Stimulated activated CD4-positive, alpha-beta T cell treated with anti-CD3 and anti-CD28 coated beads, Interleukin-1b, Interleukin-23, amount 100 ng/mL, for 24 hours (primary cell): ENCODE measurements at regions not wholly inside any gene's neighbourhood (a gene's known extent, or its start where the extent isn't known, plus 50 kb on each side); places are given as distances from the start of the nearest gene placed in this dataset.

Experiments
- DNase-seq, 4 experiments: peaks; one replicate each; pipeline ENCODE4 v3.0.0-alpha.2; 2020; ENCODE audit warnings: low read depth in 4 of 4, low spot score in 1 of 4

DNA sequence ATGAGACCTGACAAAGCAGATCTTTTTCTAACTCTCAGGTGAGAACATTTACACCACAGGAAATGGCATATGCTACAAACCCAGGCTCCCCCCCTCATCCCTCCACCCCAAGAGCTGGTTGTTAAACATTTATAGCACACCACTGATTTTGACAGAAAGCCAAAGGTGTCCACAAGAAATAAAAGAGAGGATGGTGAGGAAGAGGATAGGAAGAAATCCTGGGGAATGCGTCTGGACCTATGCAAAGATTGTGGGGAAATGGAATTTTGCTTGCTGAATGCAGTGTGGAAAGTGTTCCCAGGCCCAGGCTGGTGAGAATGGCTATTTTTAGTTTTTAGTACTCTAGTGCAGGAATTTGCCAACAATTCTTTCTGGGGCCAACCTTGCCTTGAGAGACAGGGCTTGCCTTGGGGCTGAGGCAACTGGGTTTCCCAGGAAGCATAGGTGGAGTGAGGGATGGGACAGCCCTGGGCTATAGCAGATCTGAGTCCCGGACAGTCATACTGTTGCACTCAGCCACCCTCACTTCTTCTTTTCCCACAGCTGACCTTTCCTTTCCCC, 163.9 kb downstream of the ADAMTS15 start:
- DNase-seq = no peak

DNA sequence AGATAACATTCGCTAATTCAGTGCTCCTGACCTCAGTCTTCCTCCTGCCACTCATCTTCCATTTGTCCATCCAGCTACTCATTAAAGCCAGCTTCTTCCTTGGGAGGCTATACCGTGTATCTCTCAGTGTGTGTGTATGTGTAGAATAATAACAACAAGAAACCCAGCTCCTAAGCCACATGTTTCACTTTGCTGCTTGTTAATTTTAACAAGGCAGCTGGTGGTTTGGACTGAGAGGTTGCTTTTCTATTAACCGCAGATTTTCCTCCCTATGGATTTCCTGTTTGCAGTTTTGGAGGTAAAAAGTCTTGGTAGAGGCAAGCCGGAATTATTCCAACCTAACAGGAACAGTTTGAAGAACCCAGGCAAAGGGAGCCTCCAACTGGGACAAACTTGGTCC, 165.0 kb downstream of the ADAMTS15 start:
- DNase-seq = no peak

DNA sequence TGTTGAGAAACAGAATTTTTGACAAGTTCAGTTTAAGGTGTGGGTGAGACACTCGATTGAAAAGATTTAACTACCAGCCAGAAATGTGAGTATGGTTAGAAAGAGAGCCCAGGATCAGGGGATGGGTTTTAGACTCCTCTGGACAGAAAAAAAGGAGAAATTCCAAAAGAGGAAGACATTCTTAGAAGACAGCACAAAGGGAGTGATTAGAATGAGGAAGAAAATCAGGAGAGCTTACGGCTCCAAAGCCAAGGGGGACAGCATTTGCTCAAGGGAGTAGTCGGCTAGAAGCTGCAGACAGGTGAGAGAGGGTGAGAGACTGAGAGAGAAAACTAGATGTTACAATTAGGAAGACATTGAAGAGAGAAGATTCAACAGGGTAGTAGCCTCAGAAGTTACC, 166.1 kb downstream of the ADAMTS15 start:
- no peak for DNase-seq

DNA sequence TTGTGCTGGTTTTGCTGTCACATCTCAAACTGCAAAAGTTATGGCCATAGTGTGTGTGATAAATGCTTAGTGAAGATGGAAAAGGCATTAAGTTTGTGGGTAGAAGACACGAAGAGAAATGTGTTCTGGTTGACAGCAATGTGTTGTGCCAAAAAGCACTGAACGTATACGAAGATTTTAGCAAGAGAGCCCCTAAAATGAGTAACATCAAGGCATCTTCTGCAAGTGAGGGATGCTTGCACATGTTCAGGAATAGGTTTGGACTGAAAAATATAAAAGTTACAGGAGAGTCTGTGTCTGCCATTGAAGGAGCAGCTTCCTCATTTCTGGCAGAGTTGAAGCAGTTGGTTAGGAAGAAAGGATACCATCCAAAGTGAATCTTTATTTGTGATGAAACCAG, 167.1 kb downstream of the ADAMTS15 start:
- no peak for DNase-seq

DNA sequence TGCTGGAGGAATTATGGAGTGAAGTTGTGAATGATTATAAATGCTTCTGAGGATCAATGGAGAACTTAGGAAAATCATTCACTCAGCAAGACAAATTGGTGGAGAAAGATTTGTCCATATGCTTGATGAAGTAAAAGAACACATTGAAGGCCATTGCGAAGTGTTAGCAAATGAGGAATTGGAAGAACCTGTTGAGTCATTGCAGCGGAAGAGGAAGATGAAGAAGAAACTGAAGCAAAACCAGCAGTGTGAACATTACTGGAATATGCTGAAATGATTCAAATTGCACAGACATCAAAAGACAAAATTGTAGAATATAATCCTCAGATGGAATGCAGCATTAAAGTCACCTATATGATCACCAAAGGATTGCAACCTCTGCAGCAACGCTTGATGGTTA, 168.1 kb downstream of the ADAMTS15 start:
- DNase-seq = no peak

DNA sequence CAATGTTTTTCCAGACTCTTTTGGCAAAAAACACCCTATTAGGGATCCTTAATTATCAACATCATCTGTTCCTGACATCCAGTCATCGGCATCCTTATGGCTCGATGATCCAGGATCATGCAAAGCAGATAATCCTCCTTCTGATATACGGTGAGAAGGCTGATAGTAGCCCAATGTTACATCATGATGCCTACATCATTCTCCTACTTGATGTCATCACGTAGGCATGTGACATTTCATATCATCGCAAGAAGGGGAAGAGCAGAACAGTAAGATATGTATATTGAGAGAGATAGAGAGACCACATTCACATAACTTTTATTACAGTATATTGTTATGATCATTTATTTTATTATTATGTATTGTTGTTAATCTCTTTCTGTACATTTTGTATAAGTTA, 168.6 kb downstream of the ADAMTS15 start:
- DNase-seq = no peak

DNA sequence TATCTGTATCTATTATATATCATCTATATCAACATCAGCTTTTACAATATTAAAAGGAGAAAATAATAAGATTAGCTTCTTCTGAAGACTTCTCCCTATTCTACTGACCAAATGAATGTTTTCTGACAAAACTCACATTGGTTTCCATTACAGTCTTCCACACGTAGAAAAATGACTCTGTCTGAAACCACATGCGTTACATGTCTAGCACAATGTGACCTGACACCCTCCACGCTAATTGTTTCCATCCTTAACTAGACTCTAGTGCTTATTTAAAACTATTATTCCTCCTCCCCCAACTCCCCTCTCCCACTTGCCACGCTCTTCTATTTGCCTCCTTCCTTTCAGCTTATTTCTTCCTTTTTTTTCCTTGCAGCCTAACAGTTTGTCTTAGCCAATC, 172.1 kb downstream of the ADAMTS15 start:
- no peak for DNase-seq

DNA sequence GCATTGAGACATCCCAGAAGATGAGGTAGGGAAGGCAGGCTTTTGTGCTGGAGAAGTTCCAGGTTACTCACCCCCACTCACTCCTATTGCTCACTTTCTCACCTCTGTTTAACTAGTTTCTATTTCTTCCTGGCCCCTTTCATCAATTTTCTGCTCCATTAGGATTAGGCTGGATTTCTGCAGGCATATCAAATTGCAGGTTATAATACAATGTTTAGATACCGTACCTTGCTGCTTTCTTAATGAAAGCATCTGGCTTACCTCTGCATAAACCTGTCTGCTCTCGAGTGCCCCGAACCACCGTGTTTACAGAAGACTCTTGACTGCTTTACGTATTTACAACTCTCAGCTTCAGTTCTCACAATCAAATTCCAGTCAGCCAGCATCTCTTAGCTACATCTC, 173.7 kb downstream of the ADAMTS15 start:
- DNase-seq = no peak

DNA sequence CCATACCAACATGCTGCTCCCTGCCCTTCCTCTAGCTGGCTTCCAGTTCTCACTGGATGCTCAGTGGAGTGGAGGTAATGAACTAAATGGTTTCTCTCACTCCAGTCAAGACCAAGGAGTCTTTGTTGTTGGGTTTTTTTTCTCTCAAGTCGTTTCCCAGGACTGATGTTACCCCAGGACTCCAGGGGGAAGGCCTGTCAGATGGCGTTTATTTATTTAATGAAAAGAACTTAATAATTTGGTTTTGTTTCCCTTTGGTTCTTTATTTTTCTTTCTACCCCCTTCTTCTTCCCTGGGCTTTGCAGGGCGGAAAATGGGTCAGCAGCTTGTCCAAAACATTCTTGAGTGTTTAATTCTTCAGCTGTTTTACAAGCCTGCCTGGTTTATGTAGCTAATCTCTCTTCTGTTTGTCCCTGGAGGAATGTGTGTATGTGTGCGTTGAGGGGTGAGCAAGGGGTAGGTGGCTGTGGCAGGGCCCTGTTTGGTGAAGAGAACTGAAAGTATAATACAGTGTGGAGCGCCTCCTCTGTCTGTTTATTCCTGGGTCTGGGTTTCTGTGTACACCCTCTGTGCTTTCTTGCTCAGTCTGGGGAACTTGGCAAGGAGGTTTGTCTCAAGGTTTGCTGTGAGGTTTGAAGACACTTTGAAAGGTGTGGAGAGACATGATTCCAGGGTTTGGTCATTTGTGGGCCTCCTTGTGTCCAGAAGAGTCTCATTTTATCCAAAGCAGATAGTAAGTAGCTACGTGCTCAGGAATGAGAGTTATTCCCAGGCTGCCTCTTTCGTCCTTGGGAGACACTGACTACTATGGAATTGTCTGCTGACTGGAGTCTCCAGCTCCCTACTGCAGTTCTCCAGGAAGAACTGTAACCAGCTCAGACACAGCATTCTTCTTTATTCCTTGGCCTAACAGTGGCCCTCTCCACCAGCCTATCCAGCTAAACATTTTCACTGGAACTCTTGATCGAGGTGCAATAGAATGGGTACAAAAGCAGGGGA, 175.5 kb downstream of the ADAMTS15 start:
- no peak for DNase-seq

DNA sequence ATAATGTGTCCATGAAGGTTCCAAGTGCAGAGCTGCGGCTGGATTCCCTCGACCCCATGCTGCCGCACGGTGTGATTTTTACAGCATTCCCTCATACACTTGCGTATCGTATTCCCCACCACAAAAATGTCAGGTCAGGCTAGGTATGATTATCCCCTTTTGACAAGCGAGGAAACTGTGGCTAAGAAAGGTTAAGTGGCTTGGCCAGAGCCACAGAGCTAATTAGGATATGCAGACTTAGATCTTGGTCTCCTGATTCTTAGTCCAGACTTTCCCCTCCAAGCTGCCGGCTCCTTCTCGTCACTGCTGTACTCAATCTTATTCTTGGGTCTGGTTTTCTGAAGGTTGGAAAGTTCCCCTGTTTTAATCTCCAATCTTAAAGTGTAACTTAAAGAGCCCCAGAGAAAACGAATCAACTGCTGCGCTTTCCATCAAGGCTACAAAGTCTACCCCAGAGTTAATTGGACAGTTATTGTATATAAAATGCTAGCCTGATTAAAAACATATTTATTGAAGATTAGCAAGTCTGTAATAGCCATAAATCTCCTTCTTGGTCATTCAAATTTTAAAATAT, 176.6 kb downstream of the ADAMTS15 start:
- DNase-seq = no peak

DNA sequence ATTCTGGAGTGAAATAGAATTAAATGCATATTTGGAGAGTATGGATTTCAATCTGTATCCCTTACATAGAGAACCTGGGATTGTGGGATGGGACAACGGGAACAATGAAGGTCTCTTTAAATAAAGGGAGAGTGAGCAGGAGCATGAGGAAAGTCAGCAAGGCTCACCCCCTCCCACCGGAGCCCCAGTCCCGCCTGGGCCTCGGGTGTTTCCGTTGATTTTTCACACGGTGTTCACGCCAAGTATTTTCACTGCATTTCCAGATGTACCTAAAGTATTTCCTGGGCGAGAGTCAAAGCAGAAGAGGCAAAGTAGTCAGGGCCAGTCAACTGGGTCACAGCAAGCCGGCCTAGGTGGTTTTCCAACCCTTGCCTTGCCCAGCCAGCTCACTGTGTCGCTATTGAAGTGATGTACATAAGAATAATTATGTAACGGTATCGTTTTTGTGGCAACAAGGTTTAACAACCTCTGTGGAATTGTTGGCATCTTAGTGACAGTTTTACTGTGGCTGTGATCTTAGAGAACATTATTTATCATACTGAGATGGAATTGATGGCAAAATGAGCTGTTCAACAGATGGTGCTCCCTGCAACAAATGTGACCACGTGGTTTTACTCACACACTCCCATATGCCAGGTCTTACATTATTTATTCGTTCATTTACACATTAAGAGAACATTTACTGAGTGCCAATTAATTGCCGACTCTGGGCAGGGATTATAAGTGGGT, 177.3 kb downstream of the ADAMTS15 start:
- DNase-seq = no peak

DNA sequence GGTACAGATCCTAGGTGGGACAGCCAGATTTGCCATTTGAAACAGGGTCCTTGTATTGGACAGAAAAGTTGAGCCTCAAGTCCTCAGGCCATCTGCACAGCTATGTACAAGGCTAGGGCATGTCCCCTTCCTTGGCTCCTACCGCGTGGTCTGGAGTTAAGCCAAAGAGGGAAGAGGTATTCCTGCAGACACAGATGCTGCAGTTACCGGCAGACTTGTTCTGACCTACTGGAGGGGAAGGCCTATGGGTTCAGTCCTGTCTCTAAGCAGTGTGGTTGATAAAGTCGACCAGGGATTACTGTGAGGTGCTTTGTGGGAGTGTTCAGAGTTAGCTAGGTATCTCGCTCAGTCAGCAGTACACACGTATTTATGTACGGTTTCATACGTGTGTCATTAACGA, 180.6 kb downstream of the ADAMTS15 start:
- no peak for DNase-seq

DNA sequence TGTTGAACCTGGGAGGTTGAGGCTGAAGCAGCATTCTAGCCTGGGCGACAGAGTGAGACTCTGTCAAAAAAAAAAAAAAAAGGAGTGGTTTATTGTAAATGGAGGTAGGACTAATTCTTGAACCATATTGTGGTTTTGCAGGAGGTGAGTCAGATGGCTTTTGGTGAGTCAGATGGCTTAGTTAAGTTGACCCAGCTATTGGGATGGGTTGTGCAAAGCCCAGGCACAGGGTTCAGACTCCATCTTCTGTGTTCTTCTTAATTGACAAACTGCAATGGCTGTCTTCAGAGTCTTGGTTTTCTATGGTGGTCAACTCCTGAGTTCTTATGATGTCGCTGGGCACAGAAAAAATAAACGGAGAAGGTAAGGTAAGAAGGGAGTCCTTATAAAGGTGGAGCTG, 182.7 kb downstream of the ADAMTS15 start:
- DNase-seq = peak in 1 of 4 experiments; percentile 2

DNA sequence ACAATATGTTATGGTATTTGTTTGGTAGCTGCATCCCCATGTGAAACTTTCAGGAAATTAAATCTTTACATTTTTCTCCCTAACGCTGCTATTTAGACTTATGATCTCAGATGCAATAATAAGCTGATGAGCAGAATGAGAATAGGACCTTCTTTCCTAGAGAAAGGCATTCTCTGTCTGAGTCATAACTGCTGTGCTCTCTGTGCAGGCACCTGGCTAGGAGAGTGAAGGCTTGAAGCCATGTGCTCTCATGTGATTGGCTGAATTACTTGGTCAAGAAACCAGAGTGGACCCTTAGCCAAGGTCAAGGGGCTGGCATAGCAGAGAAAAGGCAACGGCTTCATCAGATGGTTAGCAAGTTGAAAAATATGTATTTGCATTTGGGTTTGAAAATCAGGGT, 185.0 kb downstream of the ADAMTS15 start:
- no peak for DNase-seq

DNA sequence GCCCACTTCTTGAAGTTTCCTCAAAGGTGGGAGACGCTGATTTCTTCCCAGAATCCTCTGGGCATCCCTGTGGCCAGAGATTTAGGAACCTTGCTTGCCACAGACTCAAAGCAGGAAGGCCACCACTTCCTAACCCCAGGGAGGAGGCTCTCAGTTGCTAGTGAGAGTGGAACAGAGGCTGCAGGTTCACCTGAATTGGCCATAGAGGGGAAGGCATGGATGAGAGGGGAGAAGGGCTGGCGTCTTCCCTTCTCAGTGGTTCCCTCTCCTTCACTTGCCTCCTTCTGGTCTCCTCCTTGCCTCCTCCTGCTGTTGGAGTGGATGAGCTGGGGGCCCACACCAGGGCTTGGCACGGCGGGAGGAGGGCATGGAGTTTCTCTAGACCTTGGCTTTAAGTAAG, 185.7 kb downstream of the ADAMTS15 start:
- DNase-seq = no peak

DNA sequence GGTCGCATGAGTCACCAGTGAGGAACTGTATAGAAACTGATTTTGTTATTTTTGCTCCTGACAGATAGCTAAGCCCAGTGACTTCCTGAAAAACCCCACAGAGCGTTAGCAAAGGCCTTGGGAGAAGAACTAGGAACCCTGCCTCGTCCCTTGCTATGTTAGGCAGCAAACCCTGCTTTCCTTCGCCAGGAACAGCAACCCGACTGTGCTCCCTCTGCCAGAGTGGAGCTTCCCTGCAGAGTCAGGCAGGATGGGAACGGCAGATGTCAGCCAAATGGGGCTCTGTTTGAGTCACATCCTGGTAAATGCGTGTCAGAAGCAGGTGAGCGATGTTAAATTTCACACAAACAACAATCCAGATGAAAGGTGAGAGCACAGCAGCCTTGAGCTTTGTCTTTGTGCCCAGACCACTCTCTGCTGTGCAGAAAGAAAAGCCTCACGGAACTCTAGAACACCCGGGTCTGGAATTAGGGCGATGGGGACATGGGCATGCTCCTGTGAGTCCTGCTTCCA, 186.6 kb downstream of the ADAMTS15 start:
- DNase-seq = no peak

DNA sequence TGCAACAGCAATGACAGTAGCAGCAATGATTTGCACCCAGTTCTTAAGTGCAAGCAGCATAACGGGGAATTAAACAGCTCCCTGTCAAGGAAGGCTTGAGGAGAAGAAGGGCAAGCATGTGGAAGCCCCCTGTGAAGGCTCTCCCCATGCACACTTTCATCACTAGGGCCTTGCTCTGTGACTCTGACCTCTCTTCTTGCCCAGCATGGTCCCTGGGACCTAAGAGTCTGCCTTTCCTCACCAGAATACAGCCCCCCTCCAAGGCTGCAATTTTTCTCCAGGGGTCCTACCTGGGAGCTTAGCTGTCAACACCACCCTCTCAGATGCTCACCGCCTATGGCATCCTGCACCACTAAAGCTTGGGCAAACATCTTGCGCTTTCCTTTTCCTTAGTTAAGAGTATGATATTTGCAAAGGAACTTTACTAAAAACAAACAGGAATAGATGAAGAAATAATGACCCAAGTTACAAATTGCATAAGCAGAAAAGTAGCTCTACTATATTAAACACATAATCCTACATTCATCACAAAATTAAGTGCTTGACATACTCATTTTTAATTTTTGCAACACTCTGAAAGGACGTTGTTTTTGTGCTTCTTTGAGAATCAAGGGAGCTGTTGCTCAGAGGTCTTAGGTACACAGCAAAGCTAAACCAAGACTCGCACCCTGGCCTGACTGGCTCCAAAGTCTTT, 187.6 kb downstream of the ADAMTS15 start:
- DNase-seq = no peak

DNA sequence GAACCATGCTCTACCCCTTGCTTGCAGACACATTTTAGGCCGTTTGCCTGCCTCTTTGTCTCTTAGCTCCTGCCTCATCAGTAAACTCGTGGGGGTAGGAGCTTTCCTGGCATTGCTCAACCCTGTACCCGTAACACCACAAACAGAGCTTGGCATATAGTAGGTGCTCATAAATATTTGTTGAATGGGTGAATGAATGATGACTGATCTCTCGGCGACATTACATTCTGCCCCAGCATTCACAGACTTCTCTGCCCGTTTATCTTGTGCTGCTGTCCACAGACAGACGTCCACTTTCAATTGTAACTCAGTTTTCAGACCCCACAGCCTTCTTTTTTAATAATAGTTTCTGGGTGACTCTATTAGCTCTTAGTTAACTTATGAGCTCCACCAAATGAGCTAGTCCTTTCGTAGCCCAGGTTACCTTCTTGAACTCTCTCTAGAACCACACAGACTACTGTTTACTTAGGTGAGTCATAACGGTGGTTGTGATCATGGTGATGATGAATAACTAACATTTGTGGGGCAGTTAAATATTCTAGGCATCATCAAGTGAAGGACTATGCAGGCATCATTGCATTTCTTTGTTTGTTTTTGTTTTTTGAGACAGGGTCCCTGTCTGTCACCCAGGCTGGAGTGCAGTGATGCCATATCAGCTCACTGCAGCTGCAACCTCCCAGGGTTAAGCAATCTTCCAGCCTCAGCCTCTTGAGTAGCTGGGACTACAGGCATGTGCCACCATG, 188.4 kb downstream of the ADAMTS15 start:
- no peak for DNase-seq

DNA sequence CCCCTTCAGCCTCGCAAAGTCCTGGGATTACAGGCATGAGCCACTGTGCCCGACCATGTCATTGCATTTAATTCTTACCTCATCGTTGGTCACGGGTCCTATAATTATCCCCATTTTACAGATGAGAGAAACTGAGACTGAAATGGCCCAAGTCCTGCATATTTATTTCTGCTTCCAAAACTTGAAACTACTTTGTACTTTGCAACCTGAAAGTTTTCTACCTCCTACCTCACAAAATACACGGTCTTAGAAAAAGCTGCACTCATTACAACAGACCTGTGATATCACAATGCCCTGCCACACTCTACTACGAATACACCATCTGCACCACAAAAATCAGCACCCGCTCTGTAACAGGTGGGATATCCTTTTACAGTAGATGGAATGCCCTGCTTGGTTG, 189.1 kb downstream of the ADAMTS15 start:
- DNase-seq = no peak

DNA sequence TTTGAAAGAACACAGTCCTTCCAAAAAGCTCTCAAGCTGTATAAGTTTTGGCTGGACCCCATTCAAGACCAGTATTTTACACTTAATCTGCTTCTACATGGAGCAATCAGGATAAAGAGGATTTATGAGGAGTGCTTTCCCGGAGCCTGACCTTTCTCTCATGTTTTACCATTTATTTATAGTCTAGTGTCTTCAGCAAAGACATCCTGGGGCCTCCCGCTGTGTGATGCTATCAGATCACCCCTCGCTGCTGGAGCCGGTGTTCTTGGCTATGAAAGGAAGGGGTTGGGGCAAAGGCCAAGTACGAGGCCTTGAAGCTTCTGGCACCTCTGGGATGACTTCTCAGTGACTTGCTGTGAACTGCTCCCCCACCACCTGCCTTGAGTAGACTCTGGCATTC, 189.6 kb downstream of the ADAMTS15 start:
- no peak for DNase-seq
